ENCODE measurements at regions not wholly inside any gene's neighbourhood (a gene's known extent, or its start where the extent isn't known, plus 50 kb on each side); places are given as distances from the start of the nearest gene placed in this dataset.

- TF ChIP-seq, protein P1, sequence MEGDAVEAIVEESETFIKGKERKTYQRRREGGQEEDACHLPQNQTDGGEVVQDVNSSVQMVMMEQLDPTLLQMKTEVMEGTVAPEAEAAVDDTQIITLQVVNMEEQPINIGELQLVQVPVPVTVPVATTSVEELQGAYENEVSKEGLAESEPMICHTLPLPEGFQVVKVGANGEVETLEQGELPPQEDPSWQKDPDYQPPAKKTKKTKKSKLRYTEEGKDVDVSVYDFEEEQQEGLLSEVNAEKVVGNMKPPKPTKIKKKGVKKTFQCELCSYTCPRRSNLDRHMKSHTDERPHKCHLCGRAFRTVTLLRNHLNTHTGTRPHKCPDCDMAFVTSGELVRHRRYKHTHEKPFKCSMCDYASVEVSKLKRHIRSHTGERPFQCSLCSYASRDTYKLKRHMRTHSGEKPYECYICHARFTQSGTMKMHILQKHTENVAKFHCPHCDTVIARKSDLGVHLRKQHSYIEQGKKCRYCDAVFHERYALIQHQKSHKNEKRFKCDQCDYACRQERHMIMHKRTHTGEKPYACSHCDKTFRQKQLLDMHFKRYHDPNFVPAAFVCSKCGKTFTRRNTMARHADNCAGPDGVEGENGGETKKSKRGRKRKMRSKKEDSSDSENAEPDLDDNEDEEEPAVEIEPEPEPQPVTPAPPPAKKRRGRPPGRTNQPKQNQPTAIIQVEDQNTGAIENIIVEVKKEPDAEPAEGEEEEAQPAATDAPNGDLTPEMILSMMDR (conservative IDR thresholded peaks at IDR 0.05; ENCODE audit: low read depth, low read length): no peak
- TF ChIP-seq EZH2 (IDR thresholded peaks at IDR 0.05; ENCODE audit: borderline replicate concordance, low read depth, low read length, poor library complexity, severe bottlenecking): no peak
Observed at GRCh38 chr3:190984502-190985244, 122.2 kb upstream of the GMNC start.

All from A673 (cell line).